GM18868 (cell line): ENCODE measurements at regions not wholly inside any gene's neighbourhood (a gene's known extent, or its start where the extent isn't known, plus 50 kb on each side); places are given as distances from the start of the nearest gene placed in this dataset.
A peak's percentile ranks its signal among the peaks of the same experiment; 100 is the strongest.

Experiments used
- ATAC-seq: cut with Tn5 transposase; IDR thresholded peaks from one replicate; pipeline ENCODE4 v1.9.1; 2021; ENCODE audit warnings: mild to moderate bottlenecking, moderate library complexity; ENCODE audit not compliant: unreplicated experiment

- no peak for ATAC-seq
Observed at GRCh38 chr14:82113007-82113406, 579.4 kb upstream of the SEL1L start.

- ATAC-seq: no peak
Observed at GRCh38 chr14:82113710-82114109, 580.1 kb upstream of the SEL1L start.

- ATAC-seq: no peak
Observed at GRCh38 chr14:82116721-82117120, 583.1 kb upstream of the SEL1L start.

DNA sequence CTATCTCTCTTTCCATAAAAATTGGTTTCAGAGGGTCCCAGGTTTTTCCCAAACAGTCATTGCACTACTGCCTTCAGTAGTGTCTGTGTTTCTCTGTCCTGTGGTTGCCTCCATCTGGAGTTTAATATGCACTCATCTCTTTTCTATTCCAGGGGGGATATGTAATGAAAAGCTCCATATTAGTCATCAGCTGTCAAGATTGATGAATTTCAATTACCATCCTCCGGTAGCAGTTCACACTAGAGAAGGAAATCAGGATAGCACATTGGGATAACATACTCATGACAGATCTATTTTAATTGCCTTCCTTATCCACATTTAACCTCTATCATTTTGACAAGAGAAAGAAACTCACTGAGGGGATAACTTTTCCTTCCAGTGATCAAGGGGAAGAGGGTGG is 589.0 kb upstream of the SEL1L start:
- ATAC-seq: no peak

DNA sequence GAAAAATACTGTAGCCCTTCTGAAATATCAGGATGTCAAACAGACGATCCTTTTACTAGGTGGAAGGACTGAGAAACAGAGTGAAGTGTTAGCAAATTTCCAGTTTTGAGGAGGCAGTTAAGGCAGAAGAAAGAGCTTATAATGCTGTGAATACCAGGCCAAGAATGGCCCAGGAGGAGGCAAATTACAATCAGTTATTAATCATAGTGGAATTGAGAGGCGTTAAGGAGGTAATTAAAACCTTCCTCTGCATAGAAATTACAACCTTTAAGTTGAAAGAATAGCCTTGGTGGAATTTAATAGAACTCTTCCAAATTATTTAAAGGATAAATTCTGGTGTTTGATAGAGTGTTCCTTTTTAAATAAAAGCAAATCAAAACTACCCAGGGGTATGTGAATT is 590.9 kb upstream of the SEL1L start:
- no peak for ATAC-seq

- ATAC-seq: no peak
Observed at GRCh38 chr14:82126006-82126405, 592.4 kb upstream of the SEL1L start.

- no peak for ATAC-seq
Observed at GRCh38 chr14:82134411-82134810, 600.8 kb upstream of the SEL1L start.

DNA sequence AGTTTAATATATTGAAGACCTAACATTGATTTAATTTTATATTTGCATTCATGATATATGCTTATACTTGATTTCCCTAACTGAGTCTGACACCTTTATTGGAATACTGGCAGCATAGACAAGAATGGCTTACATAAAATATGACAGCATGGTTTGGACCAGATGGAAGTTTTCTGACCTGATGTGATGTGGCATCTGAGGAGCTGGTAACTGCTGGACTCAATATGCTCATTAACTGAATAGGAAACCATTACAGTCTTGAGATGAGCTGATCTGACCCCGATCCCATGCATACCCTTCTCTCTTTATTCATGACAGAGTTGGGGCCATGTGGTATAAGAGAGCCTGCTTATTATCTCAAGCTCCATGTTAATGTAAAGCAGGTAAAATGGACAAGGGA is 604.8 kb upstream of the SEL1L start:
- no peak for ATAC-seq

- no peak for ATAC-seq
Observed at GRCh38 chr14:82146846-82147245, 613.2 kb upstream of the SEL1L start.

- no peak for ATAC-seq
Observed at GRCh38 chr14:82153689-82154088, 620.0 kb upstream of the SEL1L start.

GRCh38 chr14:82159624-82160023 is 626.0 kb upstream of the SEL1L start:
- ATAC-seq: no peak

DNA sequence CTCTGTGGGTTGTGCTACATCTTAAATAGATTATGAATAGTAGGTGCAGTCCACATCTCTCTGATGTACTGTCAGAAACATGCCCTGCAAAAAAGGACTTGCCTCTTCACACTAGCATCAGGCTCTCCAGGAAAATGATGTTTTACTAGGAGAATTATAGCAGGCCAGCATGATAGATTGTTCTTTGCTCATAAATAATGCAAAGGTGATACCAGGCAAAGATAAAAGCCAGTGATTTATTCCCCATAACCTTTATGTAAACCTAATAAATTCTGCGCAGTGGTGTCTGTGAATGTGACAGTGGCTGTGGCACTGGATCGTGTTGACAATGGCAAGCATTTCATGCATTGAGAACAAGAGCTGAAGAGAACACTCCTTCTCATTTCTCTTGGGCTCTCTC is 646.5 kb upstream of the SEL1L start:
- ATAC-seq: no peak

GRCh38 chr14:82182646-82183045 is 649.0 kb upstream of the SEL1L start:
- no peak for ATAC-seq

DNA sequence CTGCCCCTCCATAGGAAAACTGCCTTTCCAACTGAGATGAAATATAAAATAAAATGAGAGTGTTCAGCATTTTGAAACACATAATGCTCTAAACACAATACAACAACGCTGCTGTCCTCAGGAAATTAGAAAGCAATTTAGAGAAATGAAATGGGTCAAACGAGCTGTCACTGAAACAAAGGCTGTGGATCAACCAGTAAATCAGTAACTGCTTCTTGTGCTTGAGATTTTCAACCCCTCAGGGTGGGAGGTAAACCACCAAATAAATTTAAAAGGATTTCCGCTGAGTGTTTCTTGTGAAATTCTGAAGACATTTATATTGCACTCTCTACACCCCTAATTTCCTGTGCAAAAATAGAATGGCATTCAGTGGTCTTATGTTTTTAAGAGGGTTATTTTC is 657.1 kb upstream of the SEL1L start:
- no peak for ATAC-seq

- ATAC-seq: peak; percentile 66
Observed at GRCh38 chr14:82192387-82192786, 658.7 kb upstream of the SEL1L start.

- peak; percentile 65 for ATAC-seq
Observed at GRCh38 chr14:82223276-82223675, 689.6 kb upstream of the SEL1L start.

- ATAC-seq: no peak
Observed at GRCh38 chr14:82224610-82225009, 691.0 kb upstream of the SEL1L start.

GRCh38 chr14:82230748-82231147 is 697.1 kb upstream of the SEL1L start:
- ATAC-seq: no peak

- ATAC-seq: no peak
Observed at GRCh38 chr14:82238649-82239048, 705.0 kb upstream of the SEL1L start.

DNA sequence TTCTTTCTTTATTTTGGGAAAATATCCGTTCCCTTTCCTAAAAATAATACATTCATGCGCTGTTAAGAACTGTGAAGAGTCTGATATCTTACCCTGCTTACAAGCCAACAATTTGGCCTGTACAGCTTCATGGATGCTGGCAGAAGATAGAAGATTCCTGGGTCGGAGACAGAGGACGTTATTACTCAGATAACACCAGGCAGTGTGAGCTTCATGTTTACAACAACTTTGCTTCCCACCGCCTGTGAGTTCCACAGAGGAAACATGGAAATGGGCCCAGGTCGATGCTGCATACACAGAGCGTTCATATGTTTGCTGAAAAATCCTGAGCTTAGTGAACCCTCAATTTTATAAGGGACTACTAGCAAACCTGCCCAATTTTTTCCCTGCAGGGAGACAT is 705.6 kb upstream of the SEL1L start:
- no peak for ATAC-seq

- no peak for ATAC-seq
Observed at GRCh38 chr14:82244791-82245190, 711.1 kb upstream of the SEL1L start.

GRCh38 chr14:82251494-82251893 is 717.8 kb upstream of the SEL1L start:
- no peak for ATAC-seq

DNA sequence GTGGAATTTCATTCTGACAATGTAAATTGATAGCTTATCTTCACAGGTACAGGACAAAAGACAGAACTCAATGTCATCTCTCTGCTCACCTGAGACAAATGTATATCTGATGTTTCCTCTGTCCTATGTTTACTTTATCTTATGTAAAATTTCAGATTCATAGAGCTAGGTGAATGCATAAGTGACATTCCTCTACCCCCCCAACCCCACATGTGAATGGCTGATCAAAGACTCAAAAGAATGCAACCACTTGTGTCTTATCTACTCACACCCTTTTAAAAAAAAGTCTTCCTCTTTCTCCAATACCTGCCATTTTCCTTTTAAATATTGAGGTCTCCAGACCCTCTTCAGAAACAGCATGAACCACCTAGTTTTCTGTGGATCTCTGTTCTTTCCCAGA is 736.6 kb upstream of the SEL1L start:
- no peak for ATAC-seq

DNA sequence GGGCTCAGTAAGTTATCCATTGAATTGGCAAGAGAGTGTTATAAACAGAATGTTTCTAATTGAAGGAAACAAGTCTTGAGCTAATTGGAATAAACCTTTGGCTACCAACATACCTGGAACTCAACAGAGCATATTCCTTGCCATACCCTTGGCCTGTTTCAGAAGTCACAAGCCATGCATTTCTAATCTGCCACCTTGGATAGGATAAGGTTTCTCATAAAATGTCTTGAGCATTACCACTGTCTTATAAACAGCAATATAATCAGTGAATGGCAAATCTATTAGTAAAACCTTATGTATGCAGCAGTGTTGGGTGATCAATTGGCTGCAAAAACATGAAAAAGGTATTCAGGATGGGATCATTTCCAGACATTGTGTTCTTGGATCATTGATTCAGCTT is 765.2 kb upstream of the SEL1L start:
- ATAC-seq: no peak
